ENCODE measurements at regions not wholly inside any gene's neighbourhood (a gene's known extent, or its start where the extent isn't known, plus 50 kb on each side); places are given as distances from the start of the nearest gene placed in this dataset.

DNA sequence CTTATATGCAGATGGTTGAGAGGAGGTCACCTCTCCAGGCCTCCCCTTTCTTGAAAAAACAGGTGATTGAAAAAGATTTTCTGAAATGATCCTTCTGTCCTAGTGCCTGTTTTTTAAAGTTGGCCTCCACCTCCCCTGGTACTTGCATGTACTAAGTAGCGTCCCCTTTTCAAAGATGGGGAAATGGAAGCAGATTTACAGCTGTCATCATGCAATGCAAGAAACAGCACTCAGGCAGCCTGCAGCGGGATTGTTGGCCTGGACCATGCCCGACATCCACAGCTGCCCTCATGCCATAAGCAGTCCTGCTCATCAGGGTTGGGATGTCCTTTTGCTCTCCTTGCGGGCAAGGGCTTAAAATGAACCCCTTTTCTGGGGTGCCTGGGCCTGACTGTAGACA is 127.2 kb upstream of the MGMT start:
- no peak overlapping the region for H3K27ac ChIP-seq (ENCODE audit: low read depth in 1 of 2, low read length in 1 of 2)
- no peaks in the 10 kb centered on the region for H3K9me3 ChIP-seq (ENCODE audit: control insufficient read depth in 4 of 4, insufficient read depth in 3 of 4, low read length in 3 of 4)
- no peak for DNase-seq
- no peak overlapping the region for H3K9ac ChIP-seq (ENCODE audit: insufficient read depth in 1 of 2, low read length in 2 of 2)
- peaks cover 0 to 8% (median 0%) of the 10 kb centered on the region in 5 donors for H3K4me1 ChIP-seq (ENCODE audit: control insufficient read depth in 5 of 5, insufficient read depth in 5 of 5, low read length in 5 of 5)
- TF ChIP-seq CTCF (IDR thresholded peaks at IDR 0.05; ENCODE audit: control extremely low read depth, extremely low read depth) = no peak
- WGBS, 2 donors = 96 to 98% methylated on average over 4 of the region's 4 CpGs
- no peaks in the 10 kb centered on the region for H3K36me3 ChIP-seq (ENCODE audit: control insufficient read depth in 4 of 4, insufficient read depth in 4 of 4, low read length in 4 of 4)
- H3K4me3 ChIP-seq = no peak overlapping the region
- H3K27me3 ChIP-seq (ENCODE audit: control insufficient read depth in 3 of 3, insufficient read depth in 3 of 3, low read length in 2 of 3) = no peaks in the 10 kb centered on the region
- no peak for ATAC-seq (ENCODE audit: insufficient read depth, low FRiP score)

GRCh38 chr10:129341087-129341486 is 126.0 kb upstream of the MGMT start:
- no peak for TF ChIP-seq CTCF (IDR thresholded peaks at IDR 0.05; ENCODE audit: control extremely low read depth, extremely low read depth)
- Histone ChIP-seq H3K9me3 (ENCODE audit: control insufficient read depth in 4 of 4, insufficient read depth in 3 of 4, low read length in 3 of 4) (peaks cover 0 to 2% (median 0%) of the 10 kb centered on the region in 4 donors), H3K4me1 (ENCODE audit: control insufficient read depth in 5 of 5, insufficient read depth in 5 of 5, low read length in 5 of 5) (peaks cover 0 to 15% (median 0%) of the 10 kb centered on the region in 5 donors), H3K36me3 (ENCODE audit: control insufficient read depth in 4 of 4, insufficient read depth in 4 of 4, low read length in 4 of 4) (no peaks in the 10 kb centered on the region), H3K9ac (ENCODE audit: insufficient read depth in 1 of 2, low read length in 2 of 2) (no peak overlapping the region), H3K4me3 (no peak overlapping the region), H3K27ac (ENCODE audit: low read depth in 1 of 2, low read length in 1 of 2) (no peak overlapping the region), H3K27me3 (ENCODE audit: control insufficient read depth in 3 of 3, insufficient read depth in 3 of 3, low read length in 2 of 3) (no peaks in the 10 kb centered on the region)
- ATAC-seq (ENCODE audit: insufficient read depth, low FRiP score) (no peak), DNase-seq (no peak)
- WGBS, 2 donors = 85 to 92% methylated on average over 5 of the region's 5 CpGs

- WGBS, 2 donors = 63 to 77% methylated on average over 2 of the region's 2 CpGs
- DNase-seq (no peak), ATAC-seq (ENCODE audit: insufficient read depth, low FRiP score) (no peak)
- H3K27ac ChIP-seq (ENCODE audit: low read depth in 1 of 2, low read length in 1 of 2) = no peak overlapping the region
- peaks cover 0 to 15% (median 0%) of the 10 kb centered on the region in 5 donors for H3K4me1 ChIP-seq (ENCODE audit: control insufficient read depth in 5 of 5, insufficient read depth in 5 of 5, low read length in 5 of 5)
- no peaks in the 10 kb centered on the region for H3K36me3 ChIP-seq (ENCODE audit: control insufficient read depth in 4 of 4, insufficient read depth in 4 of 4, low read length in 4 of 4)
- no peak overlapping the region for H3K9ac ChIP-seq (ENCODE audit: insufficient read depth in 1 of 2, low read length in 2 of 2)
- TF ChIP-seq CTCF (IDR thresholded peaks at IDR 0.05; ENCODE audit: control extremely low read depth, extremely low read depth) = no peak
- peaks cover 0 to 2% (median 0%) of the 10 kb centered on the region in 3 donors for H3K27me3 ChIP-seq (ENCODE audit: control insufficient read depth in 3 of 3, insufficient read depth in 3 of 3, low read length in 2 of 3)
- no peak overlapping the region for H3K4me3 ChIP-seq
- H3K9me3 ChIP-seq (ENCODE audit: control insufficient read depth in 4 of 4, insufficient read depth in 3 of 4, low read length in 3 of 4) = peaks cover 0 to 5% (median 0%) of the 10 kb centered on the region in 4 donors
Measured at GRCh38 chr10:129342385-129342784, 124.7 kb upstream of the MGMT start.

GRCh38 chr10:129343141-129343540 is 123.9 kb upstream of the MGMT start:
- H3K4me3 ChIP-seq = no peak overlapping the region
- peaks cover 0 to 5% (median 0%) of the 10 kb centered on the region in 4 donors for H3K9me3 ChIP-seq (ENCODE audit: control insufficient read depth in 4 of 4, insufficient read depth in 3 of 4, low read length in 3 of 4)
- no peak overlapping the region for H3K9ac ChIP-seq (ENCODE audit: insufficient read depth in 1 of 2, low read length in 2 of 2)
- H3K4me1 ChIP-seq (ENCODE audit: control insufficient read depth in 5 of 5, insufficient read depth in 5 of 5, low read length in 5 of 5) = peaks cover 0 to 15% (median 0%) of the 10 kb centered on the region in 5 donors
- ATAC-seq (ENCODE audit: insufficient read depth, low FRiP score) (no peak), DNase-seq (no peak)
- H3K27ac ChIP-seq (ENCODE audit: low read depth in 1 of 2, low read length in 1 of 2) = no peak overlapping the region
- TF ChIP-seq CTCF (IDR thresholded peaks at IDR 0.05; ENCODE audit: control extremely low read depth, extremely low read depth) = no peak
- H3K27me3 ChIP-seq (ENCODE audit: control insufficient read depth in 3 of 3, insufficient read depth in 3 of 3, low read length in 2 of 3) = peaks cover 0 to 3% (median 0%) of the 10 kb centered on the region in 3 donors
- WGBS, 2 donors = 86 to 89% methylated on average over 9 of the region's 9 CpGs
- no peaks in the 10 kb centered on the region for H3K36me3 ChIP-seq (ENCODE audit: control insufficient read depth in 4 of 4, insufficient read depth in 4 of 4, low read length in 4 of 4)

Data from lung (tissue), 11 donors.